Mammary epithelial cell (primary cell): ENCODE measurements at regions not wholly inside any gene's neighbourhood (a gene's known extent, or its start where the extent isn't known, plus 50 kb on each side); places are given as distances from the start of the nearest gene placed in this dataset.

Experiments used
- EZH2 ChIP-seq: IDR thresholded peaks from 2 replicates; pipeline ENCODE4 v1.6.1; 2012; ENCODE audit warnings: low read length, inconsistent platforms, borderline replicate concordance
- TF ChIP-seq, protein P1 (sequence below), 2 donors: IDR thresholded peaks in 1 of 2; conservative IDR thresholded peaks in 1 of 2; 2 replicates each; pipeline ENCODE4 v1.5.1; 2011 to 2012; ENCODE audit warnings: inconsistent platforms in 2 of 2, low read length in 2 of 2, mild to moderate bottlenecking in 2 of 2, control low read depth in 1 of 2, low read depth in 1 of 2; ENCODE audit not compliant: insufficient read depth in 1 of 2; ENCODE audit errors: extremely low read depth in 1 of 2

DNA sequence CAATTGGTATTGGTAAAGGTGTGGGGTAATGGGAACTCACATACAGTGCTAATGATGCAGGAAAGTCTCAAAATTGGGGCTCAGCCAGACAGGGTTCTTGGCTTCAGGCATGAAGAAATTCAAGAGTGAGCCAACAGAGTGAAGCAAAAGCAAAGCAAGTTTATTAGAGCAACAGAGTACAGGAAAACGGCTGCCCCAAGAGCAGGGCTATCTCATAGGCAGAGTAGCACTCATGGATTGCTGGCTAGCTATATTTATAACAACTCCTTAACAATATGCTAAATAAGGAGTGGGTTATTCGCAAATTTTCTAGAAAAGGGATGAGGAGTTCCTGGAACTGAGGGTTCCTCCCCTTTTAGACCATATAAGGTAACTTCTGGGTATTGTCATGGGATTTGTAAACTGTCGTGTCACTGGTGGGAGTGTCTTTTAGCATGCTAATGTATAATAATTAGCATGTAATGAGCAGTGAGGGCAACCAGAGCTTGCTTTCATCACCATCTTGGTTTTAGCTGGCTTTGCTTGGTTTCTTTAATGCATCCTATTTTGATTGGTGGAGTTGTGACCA is 233.8 kb upstream of the NOL4 start:
- TF ChIP-seq, protein P1, sequence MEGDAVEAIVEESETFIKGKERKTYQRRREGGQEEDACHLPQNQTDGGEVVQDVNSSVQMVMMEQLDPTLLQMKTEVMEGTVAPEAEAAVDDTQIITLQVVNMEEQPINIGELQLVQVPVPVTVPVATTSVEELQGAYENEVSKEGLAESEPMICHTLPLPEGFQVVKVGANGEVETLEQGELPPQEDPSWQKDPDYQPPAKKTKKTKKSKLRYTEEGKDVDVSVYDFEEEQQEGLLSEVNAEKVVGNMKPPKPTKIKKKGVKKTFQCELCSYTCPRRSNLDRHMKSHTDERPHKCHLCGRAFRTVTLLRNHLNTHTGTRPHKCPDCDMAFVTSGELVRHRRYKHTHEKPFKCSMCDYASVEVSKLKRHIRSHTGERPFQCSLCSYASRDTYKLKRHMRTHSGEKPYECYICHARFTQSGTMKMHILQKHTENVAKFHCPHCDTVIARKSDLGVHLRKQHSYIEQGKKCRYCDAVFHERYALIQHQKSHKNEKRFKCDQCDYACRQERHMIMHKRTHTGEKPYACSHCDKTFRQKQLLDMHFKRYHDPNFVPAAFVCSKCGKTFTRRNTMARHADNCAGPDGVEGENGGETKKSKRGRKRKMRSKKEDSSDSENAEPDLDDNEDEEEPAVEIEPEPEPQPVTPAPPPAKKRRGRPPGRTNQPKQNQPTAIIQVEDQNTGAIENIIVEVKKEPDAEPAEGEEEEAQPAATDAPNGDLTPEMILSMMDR (conservative IDR thresholded peaks at IDR 0.05 in 1 of 2, IDR thresholded peaks at IDR 0.05 in 1 of 2; ENCODE audit: extremely low read depth in 1 of 2, insufficient read depth in 1 of 2, low read depth in 1 of 2, low read length in 2 of 2), result no peak
- no peak for TF ChIP-seq EZH2
